ACHN (cell line): ENCODE measurements at regions not wholly inside any gene's neighbourhood (a gene's known extent, or its start where the extent isn't known, plus 50 kb on each side); places are given as distances from the start of the nearest gene placed in this dataset.

Experiments
- DNase-seq: peaks from one replicate; pipeline ENCODE4 v3.0.0-alpha.2; 2015
- in situ Hi-C: cut with HindIII; loops from 2 replicates; pipeline ENCODE4 v1.10.0; 2017; ENCODE audit warnings: low sequenced_read_pairs, low pct_ligation_motif_present, low pct_unique_long_range_greater_than_20kb

DNA sequence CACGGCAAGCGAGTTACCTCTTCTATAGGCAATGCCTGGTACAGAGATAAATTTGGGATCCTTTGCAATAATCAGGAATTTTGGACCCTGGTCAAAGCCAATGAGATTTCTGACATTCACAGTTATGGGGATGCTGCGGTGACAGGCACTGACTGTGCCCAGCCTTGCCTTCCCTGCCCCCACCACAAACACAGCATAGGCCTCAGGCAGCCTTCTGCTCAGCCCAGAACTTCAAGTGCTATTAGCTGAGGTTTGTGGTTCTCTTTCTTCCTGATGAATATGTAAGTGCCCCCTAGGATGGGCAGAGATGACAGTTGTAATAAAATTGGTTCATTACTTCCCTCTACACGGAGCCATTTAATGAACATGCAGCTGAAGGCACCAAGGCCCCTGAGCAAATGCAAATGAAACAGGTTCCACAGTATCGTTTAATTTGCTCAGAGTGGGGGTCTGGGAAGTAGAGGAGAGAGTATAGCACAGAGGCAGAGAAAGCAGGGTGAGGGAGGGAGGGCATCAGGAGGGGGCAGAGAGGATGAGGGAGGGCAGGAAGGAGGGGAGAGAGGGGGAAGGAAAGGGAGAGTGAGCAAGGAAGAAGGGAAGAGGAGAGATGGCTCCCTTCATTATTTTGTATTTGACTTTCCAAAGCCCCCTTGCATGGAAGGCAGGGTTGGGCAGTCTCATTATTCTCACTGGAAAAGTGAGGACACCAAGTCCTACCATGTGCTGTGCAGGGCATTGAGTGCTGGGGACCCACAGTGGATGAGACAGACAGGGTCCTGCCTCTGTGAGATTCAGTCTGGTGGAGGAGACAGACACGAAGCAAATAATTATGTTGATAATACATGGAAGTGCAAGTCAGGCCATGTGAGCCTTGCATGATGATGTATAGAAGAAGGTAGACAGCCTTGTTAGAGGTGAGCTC is 513.0 kb downstream of the PTPRU start:
- in situ Hi-C loops, result no loop called here
- DNase-seq, result no peak

- DNase-seq, result no peak
- in situ Hi-C loops, result no loop called here
Observed at GRCh38 chr1:29747196-29747595, 510.9 kb downstream of the PTPRU start.

DNA sequence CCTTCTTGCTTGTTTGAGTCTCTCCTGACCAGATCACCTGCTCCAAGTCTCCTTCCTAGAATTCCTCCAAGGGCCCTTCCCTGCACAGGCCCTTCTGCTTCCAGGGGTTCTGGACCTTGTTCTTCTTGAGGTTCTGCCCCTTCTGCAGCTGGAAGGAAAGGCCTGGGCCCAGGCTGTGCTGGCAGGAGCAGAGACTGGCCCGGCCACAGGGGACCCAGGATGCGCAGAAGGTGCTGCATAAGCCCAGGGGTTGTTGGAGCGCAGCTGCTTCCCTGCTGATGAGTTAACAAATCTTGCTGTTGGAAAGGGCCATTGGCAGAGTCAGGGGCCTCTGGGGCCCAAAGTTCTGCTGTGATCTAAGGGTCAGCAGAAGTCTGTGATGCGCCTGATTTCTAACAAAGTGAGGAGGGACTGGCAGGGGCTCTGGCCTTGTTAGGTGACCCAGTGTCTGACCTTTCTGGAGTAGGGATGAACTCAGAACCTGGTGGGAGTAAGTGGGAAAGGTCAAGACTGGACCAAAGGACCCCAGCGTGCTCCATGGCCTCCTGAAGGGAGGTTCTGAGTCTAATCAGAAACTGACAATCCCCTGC is 509.8 kb downstream of the PTPRU start:
- in situ Hi-C loops, result no loop called here
- no peak for DNase-seq

DNA sequence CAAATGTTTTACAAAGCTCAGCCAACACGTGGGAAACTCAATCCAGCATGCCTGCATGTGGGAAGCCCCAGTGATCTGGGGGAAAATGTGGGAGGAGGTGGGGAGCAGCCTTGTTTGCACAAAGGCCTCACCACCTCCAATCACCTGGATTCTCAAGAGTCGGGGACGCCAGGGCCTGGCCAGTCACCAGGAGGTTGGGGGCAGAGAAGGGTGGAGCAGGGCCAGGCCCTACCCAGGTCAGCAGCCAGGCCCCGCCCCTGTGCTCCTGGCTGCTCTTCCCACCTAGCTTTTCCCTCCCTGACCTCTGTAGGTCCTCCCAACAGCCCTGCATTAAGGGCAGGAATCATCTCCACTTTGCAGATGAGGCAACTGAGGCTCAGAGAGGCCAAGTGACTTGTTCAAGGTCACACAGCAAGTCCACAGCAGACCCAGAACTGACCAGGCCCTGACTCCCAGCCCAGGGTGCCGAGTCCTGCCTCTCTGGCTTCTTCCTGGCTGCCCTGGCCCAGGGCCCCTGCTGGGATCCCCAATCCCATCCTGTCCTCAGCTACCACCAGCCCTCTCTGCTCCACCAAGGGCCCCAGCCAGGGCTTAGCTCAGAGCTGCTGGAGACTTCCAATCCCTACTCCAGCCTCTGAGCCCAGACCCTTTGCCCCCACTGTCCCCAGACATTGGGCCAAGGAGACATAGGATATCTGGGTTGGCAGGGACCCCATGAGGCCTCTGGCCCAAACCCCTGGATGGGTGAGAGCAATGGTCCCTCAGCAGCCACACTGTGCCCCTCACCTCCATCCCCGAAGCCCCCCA is 508.6 kb downstream of the PTPRU start:
- no peak for DNase-seq
- in situ Hi-C loops, result no loop called here

DNA sequence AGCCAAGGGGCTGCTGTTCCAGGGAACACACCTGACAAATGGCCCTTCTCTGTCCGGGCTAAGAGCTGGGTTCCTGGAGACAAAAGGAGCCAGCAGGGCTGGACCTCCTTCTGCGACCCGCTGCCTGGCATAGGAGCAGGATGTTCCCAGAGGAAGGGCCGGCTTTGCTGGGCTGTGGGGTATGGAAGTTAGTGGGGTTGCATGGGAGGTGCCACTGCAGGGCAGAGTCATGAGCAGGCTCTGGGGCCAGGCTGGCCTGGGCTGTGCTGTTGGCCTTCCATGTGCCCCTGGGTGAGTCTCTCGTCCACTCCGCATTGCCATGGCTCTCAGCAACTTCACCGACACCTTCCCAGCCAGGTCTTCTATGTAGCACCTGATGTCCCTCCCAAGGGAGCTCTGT is 507.6 kb downstream of the PTPRU start:
- DNase-seq, result no peak
- in situ Hi-C loops, result no loop called here

DNA sequence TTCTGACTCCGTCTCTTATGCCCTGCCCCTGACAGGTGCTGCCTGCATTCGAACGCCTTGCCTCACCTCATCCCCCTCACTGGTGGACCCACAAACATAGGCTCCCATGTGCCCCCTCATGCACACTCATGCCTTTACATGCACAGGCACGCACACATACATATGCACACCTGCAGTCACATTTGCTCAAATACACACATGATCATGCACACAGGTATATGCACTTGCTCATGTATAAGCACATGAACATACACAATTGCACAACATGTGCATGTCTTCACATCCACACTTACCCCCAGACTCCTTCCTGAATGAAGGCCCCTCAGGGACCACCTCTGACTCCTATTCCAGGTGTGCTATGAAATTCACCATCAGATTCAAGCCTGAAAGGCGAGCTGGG is 506.9 kb downstream of the PTPRU start:
- in situ Hi-C loops, result no loop called here

DNA sequence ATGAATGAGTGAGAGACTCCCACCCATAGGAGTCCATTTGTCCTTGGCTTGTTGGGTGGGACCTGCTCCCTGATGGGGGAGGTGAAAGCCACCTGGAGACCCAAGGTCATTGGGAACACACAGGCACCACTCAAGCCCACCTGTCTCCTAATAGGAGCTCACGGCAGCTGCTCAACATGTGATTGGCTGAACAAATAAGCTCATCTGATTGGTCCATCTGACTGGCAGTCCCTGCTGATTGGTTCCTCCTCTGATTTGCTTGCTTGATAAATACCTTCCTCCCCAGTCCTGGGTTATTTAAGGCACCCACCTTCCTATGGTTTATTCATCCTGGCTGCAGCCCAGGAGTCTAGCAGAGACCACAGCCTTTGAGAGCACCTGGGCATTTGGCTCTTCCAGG is 502.9 kb downstream of the PTPRU start:
- no peak for DNase-seq
- in situ Hi-C loops, result no loop called here

More for the DNA sequence above, 506.9 kb downstream of the PTPRU start:
- no peak for DNase-seq

GRCh38 chr1:29736582-29737188 is 500.4 kb downstream of the PTPRU start:
- in situ Hi-C loops, result no loop called here
- DNase-seq, result peak; percentile 64

- in situ Hi-C loops, result no loop called here
- no peak for DNase-seq
Observed at GRCh38 chr1:29732453-29732852, 496.1 kb downstream of the PTPRU start.

GRCh38 chr1:29730623-29731022 is 494.3 kb downstream of the PTPRU start:
- in situ Hi-C loops, result no loop called here
- DNase-seq, result no peak

DNA sequence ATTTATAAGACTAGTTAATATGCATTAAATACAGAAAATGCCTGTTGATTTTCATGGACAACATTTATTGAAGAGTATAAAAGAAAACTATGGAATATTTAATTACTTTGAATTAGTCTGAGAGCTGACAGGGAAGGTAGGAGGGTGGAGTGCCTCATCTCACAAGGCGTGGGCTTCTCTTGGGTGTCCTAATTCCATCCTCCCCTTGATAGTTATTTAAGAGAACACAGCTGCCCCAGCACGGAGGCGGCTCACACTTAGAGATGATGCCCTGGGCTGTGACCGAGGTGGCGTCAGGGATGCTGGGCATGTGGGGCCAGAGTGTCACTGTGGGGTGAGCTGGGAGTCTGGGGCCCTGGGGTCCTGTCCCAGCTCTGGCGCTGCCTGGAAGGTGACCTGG is 493.0 kb downstream of the PTPRU start:
- DNase-seq, result no peak
- in situ Hi-C loops, result no loop called here

DNA sequence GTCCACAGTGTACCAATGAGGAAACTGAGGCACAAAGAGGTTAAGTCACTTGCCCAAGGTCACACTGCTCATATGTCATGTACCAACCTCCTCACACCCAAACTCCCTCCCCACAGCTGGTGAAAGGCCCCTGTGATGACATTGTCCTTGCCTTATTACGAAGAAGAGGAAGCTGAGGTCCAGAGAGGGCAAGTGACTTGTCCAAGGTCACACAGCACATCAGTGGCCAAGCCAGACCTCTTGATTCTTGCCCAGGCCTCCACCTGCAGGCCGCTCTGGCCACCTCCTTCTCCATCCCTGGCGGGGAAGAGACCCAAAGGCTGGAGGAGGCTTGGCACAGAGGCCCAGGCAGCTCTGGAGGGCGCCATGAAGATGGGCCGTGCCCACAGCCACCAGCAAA is 492.4 kb downstream of the PTPRU start:
- in situ Hi-C loops, result no loop called here
- DNase-seq, result no peak

DNA sequence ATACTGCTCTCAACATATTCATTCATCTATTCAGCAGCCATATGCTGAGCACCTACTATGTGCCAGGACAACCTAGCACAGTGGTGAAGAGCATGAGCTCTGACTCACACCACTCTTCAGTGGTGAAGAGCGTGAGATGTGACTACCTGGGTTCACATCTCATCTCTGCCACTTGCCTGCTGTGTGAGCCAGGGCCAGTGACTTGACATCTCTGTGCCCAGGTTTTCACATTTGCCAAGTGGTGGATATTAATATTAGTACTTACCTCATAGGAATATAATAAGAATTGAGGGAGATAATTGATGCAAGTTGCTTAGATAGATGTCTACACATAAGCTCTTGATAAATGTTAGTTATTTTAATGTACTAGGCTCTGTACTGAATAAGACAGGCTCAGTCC is 488.9 kb downstream of the PTPRU start:
- DNase-seq, result no peak
- in situ Hi-C loops, result no loop called here

GRCh38 chr1:29722598-29722997 is 486.3 kb downstream of the PTPRU start:
- in situ Hi-C loops, result no loop called here

DNA sequence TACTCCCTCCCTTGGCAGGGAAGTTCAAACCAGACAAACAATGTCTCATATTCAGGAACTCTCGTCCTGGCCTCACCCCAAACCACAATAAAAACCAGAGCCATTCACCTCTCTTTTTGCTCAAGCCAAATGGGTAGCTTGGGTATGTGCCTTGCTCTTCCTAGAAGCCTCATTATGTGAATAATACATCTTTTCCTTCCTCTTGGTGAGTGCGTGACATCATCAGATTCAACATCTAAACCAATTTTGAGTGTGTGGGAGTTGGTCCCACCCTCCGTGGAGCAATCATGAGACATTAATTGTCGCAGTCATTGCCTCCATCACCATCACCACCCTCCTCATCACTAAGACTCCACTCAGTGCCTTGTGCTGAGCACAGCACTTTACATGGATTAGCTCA is 482.9 kb downstream of the PTPRU start:
- in situ Hi-C loops, result no loop called here
- no peak for DNase-seq

More at GRCh38 chr1:29722598-29722997, 486.3 kb downstream of the PTPRU start:
- DNase-seq, result no peak

- in situ Hi-C loops, result no loop called here
- DNase-seq, result no peak
Observed at GRCh38 chr1:29718791-29719190, 482.5 kb downstream of the PTPRU start.

DNA sequence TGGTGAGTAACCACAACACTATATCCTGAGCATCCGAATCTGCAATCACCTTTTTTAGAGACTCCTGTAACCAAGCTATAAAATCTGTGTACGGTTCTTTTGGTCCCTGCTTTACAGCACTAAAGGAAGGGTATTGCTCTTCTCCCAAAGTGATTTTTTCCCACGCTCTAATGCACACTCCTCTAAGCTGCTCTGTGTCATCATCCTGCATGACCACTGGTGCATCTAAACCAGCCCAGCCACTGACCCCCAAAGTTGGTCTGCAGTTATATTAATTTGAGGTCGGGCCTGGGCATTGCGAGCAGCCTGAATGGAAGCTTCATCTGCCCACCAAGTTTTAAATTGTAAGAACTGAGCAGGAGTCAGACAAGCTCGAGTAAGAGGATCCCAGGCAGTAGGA is 480.0 kb downstream of the PTPRU start:
- peak; percentile 25 for DNase-seq
- in situ Hi-C loops, result no loop called here

GRCh38 chr1:29713857-29714256 is 477.5 kb downstream of the PTPRU start:
- in situ Hi-C loops, result no loop called here
- peak; percentile 18 for DNase-seq

GRCh38 chr1:29712801-29713200 is 476.5 kb downstream of the PTPRU start:
- in situ Hi-C loops, result no loop called here
- no peak for DNase-seq
